HCT116 (cell line): ENCODE measurements at regions not wholly inside any gene's neighbourhood (a gene's known extent, or its start where the extent isn't known, plus 50 kb on each side); places are given as distances from the start of the nearest gene placed in this dataset.

Experiments used
- ATAC-seq: fragments of 200-7000 bp; cut with Tn5 transposase; 2 replicates; pipeline ENCODE4 v1.9.1; 2020; ENCODE audit warnings: mild to moderate bottlenecking, moderate library complexity
- BruUV-seq: library from RNA; stranded (reverse); fragments of 400-500 nt; replicated peaks from 2 replicates; lab custom pipeline; 2021; lab: Mats Ljungman, UMichigan
- CTCF ChIA-PET: fragments of 300-600 bp; sonication (Branson Sonifier 250); formaldehyde crosslinking; loops from one replicate; lab custom pipeline; 2021; ENCODE audit warnings: antibody characterized with exemption; lab: Charles Lee
- POLR2A ChIA-PET: fragments of 300-600, 350-600 bp; sonication (Branson Sonifier 250); formaldehyde crosslinking; loops from one replicate; lab custom pipeline; 2021; ENCODE audit warnings: antibody characterized with exemption; lab: Charles Lee
- RAD21 ChIA-PET, 2 experiments: fragments of 300-600 bp; sonication (Branson Sonifier 250); formaldehyde crosslinking; loops; one replicate each; lab custom pipeline; 2023; ENCODE audit warnings: low total read pairs in 2 of 2; ENCODE audit not compliant: uncharacterized antibody in 2 of 2, unreplicated experiment in 2 of 2, low non-redundant PET in 1 of 2; lab: Charles Lee
- DNase-seq: peaks from one replicate; pipeline ENCODE4 v3.0.0-alpha.2; 2010; ENCODE audit warnings: low read depth, low spot score
- H2AFZ ChIP-seq: fragments of 200-600 bp; shearing (Covaris generic), sonication (generic); 2 replicates; pipeline ENCODE4 v1.6.1; 2017; ENCODE audit warnings: low read depth, mixed run types, mixed read lengths, antibody characterized with exemption, low read length; ENCODE audit not compliant: poor library complexity, severe bottlenecking
- H3K27ac ChIP-seq: 2 replicates; pipeline ENCODE4 v1.5.1; 2012; ENCODE audit warnings: low read depth, low read length
- H3K27me3 ChIP-seq: fragments of 200-600 bp; sonication (generic); 2 replicates; pipeline ENCODE4 v1.6.1; 2016; ENCODE audit warnings: mixed run types, low read length, mixed read lengths; ENCODE audit not compliant: insufficient read depth
- H3K36me3 ChIP-seq, 2 experiments: fragments of 200-500 bp in 1 of 2; fragments of 200-600 bp in 1 of 2; sonication (Bioruptor generic) in 1 of 2; sonication (generic) in 1 of 2; 2 replicates each; pipeline versions ENCODE4 v1.5.1 to v1.6.1; 2014 to 2016; ENCODE audit warnings: low read length in 2 of 2, inconsistent platforms in 1 of 2, mixed read lengths in 1 of 2, mixed run types in 1 of 2; ENCODE audit not compliant: insufficient read depth in 2 of 2, control insufficient read depth in 1 of 2
- H3K4me1 ChIP-seq, 2 experiments: fragments of 200-600 bp in 1 of 2; sonication (generic) in 1 of 2; 2 replicates each; pipeline versions ENCODE4 v1.5.1 to v1.6.1; 2012 to 2017; ENCODE audit warnings: low read length in 2 of 2, inconsistent platforms in 1 of 2, mild to moderate bottlenecking in 1 of 2, mixed read lengths in 1 of 2, mixed run types in 1 of 2, moderate library complexity in 1 of 2; ENCODE audit not compliant: insufficient read depth in 2 of 2, control insufficient read depth in 1 of 2
- H3K4me2 ChIP-seq: fragments of 200-600 bp; sonication (generic); 2 replicates; pipeline ENCODE4 v1.6.1; 2017; ENCODE audit warnings: mixed run types, low read length, mixed read lengths
- H3K4me3 ChIP-seq, 2 experiments: fragments of 200-600 bp in 1 of 2; sonication (generic) in 1 of 2; replicated peaks in 1 of 2; 2 replicates each; pipeline ENCODE4 v1.5.1; 2011 to 2016; ENCODE audit warnings: low read length in 2 of 2, control low read depth in 1 of 2, low read depth in 1 of 2, mild to moderate bottlenecking in 1 of 2, mixed read lengths in 1 of 2, mixed run types in 1 of 2
- H3K79me2 ChIP-seq: fragments of 200-600 bp; sonication (generic); 2 replicates; pipeline ENCODE4 v1.6.1; 2017; ENCODE audit warnings: mild to moderate bottlenecking, mixed run types, low read length, moderate library complexity, mixed read lengths; ENCODE audit not compliant: insufficient read depth
- H3K9ac ChIP-seq: fragments of 200-600 bp; sonication (generic); 2 replicates; pipeline ENCODE4 v1.6.1; 2016; ENCODE audit warnings: low read length, mixed read lengths
- H3K9me2 ChIP-seq: fragments of 200-600 bp; sonication (generic), shearing (Covaris generic); 2 replicates; pipeline ENCODE4 v1.6.1; 2017; ENCODE audit warnings: mixed run types, mild to moderate bottlenecking, moderate library complexity; ENCODE audit not compliant: insufficient read depth
- H3K9me3 ChIP-seq, 2 experiments: fragments of 200-500 bp in 1 of 2; fragments of 200-600 bp in 1 of 2; sonication (Bioruptor generic) in 1 of 2; sonication (generic) in 1 of 2; 2 replicates each; pipeline ENCODE4 v1.6.1; 2014 to 2017; ENCODE audit warnings: low read length in 2 of 2, mixed read lengths in 2 of 2, inconsistent platforms in 1 of 2, low read depth in 1 of 2, mild to moderate bottlenecking in 1 of 2, mixed run types in 1 of 2, moderate library complexity in 1 of 2; ENCODE audit not compliant: control insufficient read depth in 1 of 2, insufficient read depth in 1 of 2
- H4K20me1 ChIP-seq: fragments of 200-600 bp; sonication (generic), shearing (Covaris generic); 2 replicates; pipeline ENCODE4 v1.6.1; 2017; ENCODE audit warnings: mixed run types, mild to moderate bottlenecking, moderate library complexity; ENCODE audit not compliant: insufficient read depth
- CEBPB ChIP-seq: IDR thresholded peaks from 2 replicates; pipeline ENCODE4 v1.6.1; 2012; ENCODE audit warnings: low read depth
- EGR1 ChIP-seq: IDR thresholded peaks from 2 replicates; pipeline ENCODE4 v1.6.1; 2012; ENCODE audit warnings: low read depth
- EZH2 ChIP-seq: fragments of 200-600 bp; sonication (generic); IDR thresholded peaks from 2 replicates; pipeline ENCODE4 v1.6.1; 2017; ENCODE audit warnings: antibody characterized with exemption, mixed run types
- FOSL1 ChIP-seq: IDR thresholded peaks from 2 replicates; pipeline ENCODE4 v1.6.1; 2012; ENCODE audit warnings: low read depth
- REST ChIP-seq: IDR thresholded peaks from 2 replicates; pipeline ENCODE4 v1.6.1; 2012; ENCODE audit warnings: low read depth
- SRF ChIP-seq: IDR thresholded peaks from 2 replicates; pipeline ENCODE4 v1.6.1; 2012; ENCODE audit warnings: low read depth
- ZBTB33 ChIP-seq: IDR thresholded peaks from 2 replicates; pipeline ENCODE4 v1.6.1; 2011; ENCODE audit warnings: mild to moderate bottlenecking, low read length, moderate library complexity; ENCODE audit not compliant: insufficient replicate concordance; ENCODE audit errors: extremely low read depth
- ZFX ChIP-seq: fragments of 450-650 bp; IDR thresholded peaks from 2 replicates; pipeline ENCODE4 v1.6.1; 2017
- intact Hi-C: fragments of 100-400 bp; cut with micrococcal nuclease; formaldehyde crosslinking; loops from 2 replicates; pipeline ENCODE4 v1.10.0; 2022

GRCh38 chr19:32241306-32241705 is 104.1 kb upstream of the ZNF507 start:
- BruUV-seq: no TSS peak
- no peak for TF ChIP-seq EGR1
- TF ChIP-seq ZBTB33: no peak
- TF ChIP-seq REST: no peak
- TF ChIP-seq SRF: no peak
- no peak for TF ChIP-seq EZH2
- no peak for TF ChIP-seq ZFX
- TF ChIP-seq FOSL1: no peak
- TF ChIP-seq CEBPB: no peak
- TF ChIP-seq, all 23 proteins: peak for 0
- Histone ChIP-seq H3K27me3 (no peaks in the 10 kb centered on the region), H3K4me3 (no peak overlapping the region), H3K9me3 (no peaks in the 10 kb centered on the region), H3K9me2 (no peaks in the 10 kb centered on the region), H3K4me2 (no peak overlapping the region), H3K36me3 (no peaks in the 10 kb centered on the region), H3K9ac (no peak overlapping the region), H3K27ac (no peak overlapping the region), H3K79me2 (no peaks in the 10 kb centered on the region), H4K20me1 (no peaks in the 10 kb centered on the region), H3K4me1 (no peaks in the 10 kb centered on the region), H2AFZ (no peak overlapping the region)
- no peak for ATAC-seq
- intact Hi-C loops: no loop called here
- RAD21 ChIA-PET: no interaction called here
- CTCF ChIA-PET: no interaction called here
- POLR2A ChIA-PET: no interaction called here
- DNase-seq: no peak
